ENCODE measurements at regions not wholly inside any gene's neighbourhood (a gene's known extent, or its start where the extent isn't known, plus 50 kb on each side); places are given as distances from the start of the nearest gene placed in this dataset.

DNA sequence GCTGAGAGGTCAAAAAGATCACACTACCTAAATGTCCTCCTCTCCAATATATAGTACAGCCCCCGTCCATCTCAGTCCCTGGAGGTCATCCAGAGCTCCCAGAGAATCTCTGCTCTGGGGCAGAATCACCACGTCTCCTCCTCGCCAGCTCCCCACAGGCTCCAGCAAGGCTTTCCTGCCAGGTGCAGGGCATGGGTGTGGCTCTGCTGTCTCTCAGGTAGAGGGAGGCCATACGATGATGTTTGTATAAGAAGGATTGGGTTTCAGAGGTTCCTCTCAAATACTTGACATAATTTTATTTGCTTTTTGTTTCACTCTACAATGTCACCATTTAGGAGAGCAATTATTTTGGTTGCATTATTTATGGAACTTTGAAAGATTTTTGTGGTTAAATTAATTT is 98.3 kb upstream of the PRSS58 start:
- DNase-seq (ENCODE audit: low read depth), result no peak
- TF ChIP-seq, protein P1, sequence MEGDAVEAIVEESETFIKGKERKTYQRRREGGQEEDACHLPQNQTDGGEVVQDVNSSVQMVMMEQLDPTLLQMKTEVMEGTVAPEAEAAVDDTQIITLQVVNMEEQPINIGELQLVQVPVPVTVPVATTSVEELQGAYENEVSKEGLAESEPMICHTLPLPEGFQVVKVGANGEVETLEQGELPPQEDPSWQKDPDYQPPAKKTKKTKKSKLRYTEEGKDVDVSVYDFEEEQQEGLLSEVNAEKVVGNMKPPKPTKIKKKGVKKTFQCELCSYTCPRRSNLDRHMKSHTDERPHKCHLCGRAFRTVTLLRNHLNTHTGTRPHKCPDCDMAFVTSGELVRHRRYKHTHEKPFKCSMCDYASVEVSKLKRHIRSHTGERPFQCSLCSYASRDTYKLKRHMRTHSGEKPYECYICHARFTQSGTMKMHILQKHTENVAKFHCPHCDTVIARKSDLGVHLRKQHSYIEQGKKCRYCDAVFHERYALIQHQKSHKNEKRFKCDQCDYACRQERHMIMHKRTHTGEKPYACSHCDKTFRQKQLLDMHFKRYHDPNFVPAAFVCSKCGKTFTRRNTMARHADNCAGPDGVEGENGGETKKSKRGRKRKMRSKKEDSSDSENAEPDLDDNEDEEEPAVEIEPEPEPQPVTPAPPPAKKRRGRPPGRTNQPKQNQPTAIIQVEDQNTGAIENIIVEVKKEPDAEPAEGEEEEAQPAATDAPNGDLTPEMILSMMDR (conservative IDR thresholded peaks at IDR 0.05; ENCODE audit: low read depth, low read length), result no peak
- H3K4me3 ChIP-seq (ENCODE audit: low read length), result no peak overlapping the region

DNA sequence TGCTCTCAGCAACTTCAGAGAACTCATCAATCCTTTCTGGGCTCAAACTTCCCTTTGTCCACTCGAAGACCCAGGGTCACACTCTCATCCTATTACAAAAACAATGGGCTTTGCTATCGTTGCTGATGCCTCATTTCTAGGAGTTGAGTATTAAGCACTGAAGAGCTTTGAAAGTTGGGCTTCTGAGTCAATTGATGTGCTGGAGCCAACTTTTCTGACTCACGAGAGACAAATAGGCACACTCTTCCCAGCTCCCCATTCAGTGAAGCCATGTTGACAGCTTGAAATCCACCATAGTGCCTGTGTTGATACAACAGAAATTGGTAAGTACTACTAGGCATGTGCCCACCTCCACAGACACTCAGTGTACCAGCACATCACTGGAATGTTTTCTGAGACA is 97.5 kb upstream of the PRSS58 start:
- no peak for DNase-seq (ENCODE audit: low read depth)
- H3K4me3 ChIP-seq (ENCODE audit: low read length), result no peak overlapping the region
- TF ChIP-seq, protein P1 (conservative IDR thresholded peaks at IDR 0.05; ENCODE audit: low read depth, low read length), result no peak

DNA sequence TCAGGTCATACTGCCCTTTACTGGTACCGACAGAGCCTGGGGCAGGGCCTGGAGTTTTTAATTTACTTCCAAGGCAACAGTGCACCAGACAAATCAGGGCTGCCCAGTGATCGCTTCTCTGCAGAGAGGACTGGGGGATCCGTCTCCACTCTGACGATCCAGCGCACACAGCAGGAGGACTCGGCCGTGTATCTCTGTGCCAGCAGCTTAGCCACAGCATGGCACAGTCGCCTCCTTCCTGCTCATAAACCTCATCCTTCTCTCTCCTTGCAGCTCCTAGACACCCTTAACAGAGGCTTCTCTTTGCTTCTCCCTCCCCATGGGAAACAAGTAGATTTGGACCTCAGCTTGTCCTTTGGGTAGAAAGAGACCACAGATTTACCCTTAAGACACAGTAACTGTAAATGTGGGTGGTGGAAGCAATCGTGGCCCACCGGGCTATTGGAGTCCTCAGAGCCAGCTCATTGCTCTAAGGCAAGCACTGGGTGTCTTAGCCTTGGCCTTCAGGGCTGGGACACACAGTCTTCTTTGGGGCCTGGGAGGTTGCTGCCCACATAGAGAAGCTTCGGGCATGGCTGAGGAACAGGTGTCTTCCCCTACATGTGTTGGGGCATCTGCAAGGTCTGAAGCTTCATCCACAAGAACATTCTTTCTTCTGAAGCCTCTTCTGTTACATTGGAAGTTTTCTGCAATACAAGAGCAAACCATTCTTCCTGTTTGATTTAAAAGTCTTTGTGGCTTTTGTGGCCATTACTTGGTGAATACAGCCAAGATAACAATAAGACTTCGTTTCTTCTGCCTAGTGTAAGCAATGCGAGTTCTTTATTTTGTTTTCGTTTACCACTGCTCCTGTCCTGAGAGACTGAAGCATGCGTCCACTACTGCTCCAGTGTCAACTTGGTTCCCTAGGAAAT is 95.5 kb upstream of the PRSS58 start:
- DNase-seq (ENCODE audit: low read depth), result no peak
- H3K4me3 ChIP-seq (ENCODE audit: low read length), result no peak overlapping the region
- TF ChIP-seq, protein P1 (conservative IDR thresholded peaks at IDR 0.05; ENCODE audit: low read depth, low read length), result no peak

DNA sequence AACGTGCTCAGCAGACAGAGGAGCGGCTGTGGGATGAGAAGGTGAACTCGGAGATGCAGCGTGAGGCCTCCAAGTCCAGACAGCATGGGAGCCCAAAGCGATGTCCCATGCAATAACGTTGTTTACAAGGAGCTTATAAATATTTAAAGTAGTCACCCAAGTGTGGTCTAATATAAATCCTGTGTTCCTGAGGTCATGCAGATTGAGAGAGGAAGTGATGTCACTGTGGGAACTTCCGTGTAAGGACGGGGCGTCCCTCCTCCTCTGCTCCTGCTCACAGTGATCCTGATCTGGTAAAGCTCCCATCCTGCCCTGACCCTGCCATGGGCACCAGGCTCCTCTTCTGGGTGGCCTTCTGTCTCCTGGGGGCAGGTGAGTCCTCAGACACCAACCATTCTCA is 94.7 kb upstream of the PRSS58 start:
- H3K4me3 ChIP-seq (ENCODE audit: low read length), result no peak overlapping the region
- TF ChIP-seq, protein P1 (conservative IDR thresholded peaks at IDR 0.05; ENCODE audit: low read depth, low read length), result no peak
- DNase-seq (ENCODE audit: low read depth), result no peak

DNA sequence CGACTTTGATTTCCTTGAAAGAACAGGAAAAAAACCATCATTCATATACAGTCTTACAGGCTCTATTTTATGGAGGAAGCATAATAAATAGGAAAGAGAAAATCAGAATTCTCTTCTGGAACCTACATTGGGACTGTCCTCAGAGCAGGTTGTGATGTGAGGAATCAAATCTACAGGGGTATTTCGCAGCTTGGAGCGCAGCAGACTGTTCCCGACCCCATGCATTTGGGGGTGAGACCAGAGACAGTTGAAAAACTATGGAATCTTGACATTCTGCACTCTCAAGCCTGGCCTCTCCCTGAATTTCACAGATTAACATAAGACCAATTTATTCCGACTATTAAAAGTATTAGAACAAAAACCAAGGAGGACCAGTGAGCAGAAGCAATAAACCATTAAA is 93.3 kb upstream of the PRSS58 start:
- no peak overlapping the region for H3K4me3 ChIP-seq (ENCODE audit: low read length)
- TF ChIP-seq, protein P1 (conservative IDR thresholded peaks at IDR 0.05; ENCODE audit: low read depth, low read length), result no peak
- no peak for DNase-seq (ENCODE audit: low read depth)

DNA sequence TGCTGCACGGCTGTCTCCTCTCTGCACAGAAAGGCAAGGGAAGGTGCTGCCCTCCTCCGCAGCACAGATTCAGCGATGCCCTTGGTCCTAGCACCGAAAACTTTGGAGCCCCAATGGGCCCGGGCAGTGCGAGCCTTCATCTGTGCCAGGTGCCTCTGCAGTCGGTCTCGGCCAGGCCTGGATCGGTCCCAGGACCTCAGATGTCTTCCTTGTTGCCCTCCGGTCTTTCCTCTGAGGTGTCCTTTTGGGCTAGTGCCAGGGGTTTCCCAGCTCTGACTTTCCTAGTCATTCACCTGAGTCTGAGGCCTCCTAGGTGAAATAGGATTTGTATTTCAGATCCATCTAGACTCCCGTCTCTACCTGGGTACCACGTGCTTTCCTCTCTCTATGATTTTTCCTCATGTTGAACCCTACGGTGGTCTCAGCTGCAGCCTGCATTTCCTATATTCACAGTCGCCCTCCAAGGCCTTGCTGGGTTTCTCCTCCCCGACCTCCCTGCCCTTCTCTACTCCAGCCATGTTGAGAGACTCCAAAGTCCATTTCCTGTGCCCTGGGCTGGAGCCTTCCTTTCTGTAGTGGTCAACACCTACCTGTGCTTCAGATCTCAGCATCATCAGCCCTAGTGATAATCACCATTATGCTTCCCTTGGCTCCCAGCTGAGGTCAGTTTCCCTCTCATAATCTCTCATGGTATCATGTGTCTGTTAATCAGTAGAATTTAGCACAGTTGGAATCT is 92.0 kb upstream of the PRSS58 start:
- TF ChIP-seq, protein P1 (conservative IDR thresholded peaks at IDR 0.05; ENCODE audit: low read depth, low read length), result no peak
- H3K4me3 ChIP-seq (ENCODE audit: low read length), result no peak overlapping the region

More for the DNA sequence above, 92.0 kb upstream of the PRSS58 start:
- DNase-seq (ENCODE audit: low read depth), result no peak
